ENCODE measurements at regions not wholly inside any gene's neighbourhood (a gene's known extent, or its start where the extent isn't known, plus 50 kb on each side); places are given as distances from the start of the nearest gene placed in this dataset.

- no peak for TF ChIP-seq POLR2A (IDR thresholded peaks at IDR 0.05)
- TF ChIP-seq CTCF (IDR thresholded peaks at IDR 0.05 in 4 of 5, conservative IDR thresholded peaks at IDR 0.05 in 1 of 5): no peak
Measured at GRCh38 chr1:5661196-5662085, 330.8 kb downstream of the NPHP4 start.

Data from gastrocnemius medialis (tissue), 4 donors.